Fibroblast of lung (primary cell): ENCODE measurements at regions not wholly inside any gene's neighbourhood (a gene's known extent, or its start where the extent isn't known, plus 50 kb on each side); places are given as distances from the start of the nearest gene placed in this dataset.
A peak's percentile ranks its signal among the peaks of the same experiment; 100 is the strongest.

Source experiments
- DNase-seq, 2 donors: peaks; one replicate each; pipeline versions ENCODE4 v3.0.0 to v3.0.0-alpha.2; 2010; ENCODE audit warnings: low read depth in 2 of 2
- H2AFZ ChIP-seq: 2 replicates; pipeline ENCODE4 v1.5.1; 2012; ENCODE audit warnings: low read length, control low read depth, inconsistent platforms
- H3K27ac ChIP-seq: 2 replicates; pipeline ENCODE4 v1.5.1; 2011; ENCODE audit warnings: low read length, control low read depth; ENCODE audit not compliant: insufficient read depth
- H3K27me3 ChIP-seq: 2 replicates; pipeline ENCODE4 v1.5.1; 2011; ENCODE audit warnings: mild to moderate bottlenecking, low read length; ENCODE audit not compliant: control insufficient read depth, insufficient read depth
- H3K36me3 ChIP-seq: 2 replicates; pipeline ENCODE4 v1.5.1; 2011; ENCODE audit warnings: low read length; ENCODE audit not compliant: control insufficient read depth, insufficient read depth
- H3K4me1 ChIP-seq: 2 replicates; pipeline ENCODE4 v1.5.1; 2011; ENCODE audit warnings: low read length; ENCODE audit not compliant: control insufficient read depth, insufficient read depth; ENCODE audit errors: extremely low read depth
- H3K4me2 ChIP-seq: 2 replicates; pipeline ENCODE4 v1.5.1; 2011; ENCODE audit warnings: low read length, control low read depth; ENCODE audit not compliant: insufficient read depth; ENCODE audit errors: extremely low read depth
- H3K4me3 ChIP-seq, 4 experiments: fragments of 200-600 bp in 1 of 4; sonication (generic) in 1 of 4; replicated peaks in 1 of 4; 2 replicates each; pipeline ENCODE4 v1.5.1; 2011 to 2016; ENCODE audit warnings: low read length in 4 of 4, low read depth in 3 of 4, mild to moderate bottlenecking in 3 of 4, control low read depth in 2 of 4, inconsistent platforms in 1 of 4, mixed read lengths in 1 of 4; ENCODE audit not compliant: insufficient read depth in 1 of 4; ENCODE audit errors: control extremely low read depth in 1 of 4
- H3K79me2 ChIP-seq: 2 replicates; pipeline ENCODE4 v1.5.1; 2012; ENCODE audit warnings: mild to moderate bottlenecking, low read length, inconsistent platforms; ENCODE audit not compliant: control insufficient read depth, insufficient read depth
- H3K9ac ChIP-seq: 2 replicates; pipeline ENCODE4 v1.5.1; 2011; ENCODE audit warnings: mild to moderate bottlenecking, low read length, control low read depth; ENCODE audit not compliant: insufficient read depth
- H3K9me3 ChIP-seq: 2 replicates; pipeline ENCODE4 v1.5.1; 2012; ENCODE audit warnings: low read depth, low read length; ENCODE audit not compliant: control insufficient read depth, insufficient read depth
- H4K20me1 ChIP-seq: 2 replicates; pipeline ENCODE4 v1.5.1; 2011; ENCODE audit warnings: low read length; ENCODE audit not compliant: control insufficient read depth, insufficient read depth; ENCODE audit errors: extremely low read depth
- CTCF ChIP-seq, 2 donors: IDR thresholded peaks in 1 of 2; conservative IDR thresholded peaks in 1 of 2; 1 replicate in 1 of 2; 2 replicates in 1 of 2; pipeline ENCODE4 v1.5.1; 2011 to 2012; ENCODE audit warnings: low read length in 2 of 2, control low read depth in 1 of 2, inconsistent platforms in 1 of 2, low read depth in 1 of 2, mild to moderate bottlenecking in 1 of 2
- EZH2 ChIP-seq: IDR thresholded peaks from 2 replicates; pipeline ENCODE4 v1.5.1; 2012; ENCODE audit warnings: low read length, control low read depth, mild to moderate bottlenecking; ENCODE audit errors: missing control alignments

- H3K79me2 ChIP-seq: no peaks in the 10 kb centered on the region
- no peaks in the 10 kb centered on the region for H3K36me3 ChIP-seq
- no peaks in the 10 kb centered on the region for H3K27me3 ChIP-seq
- no peak overlapping the region for H3K27ac ChIP-seq
- H3K9ac ChIP-seq: no peak overlapping the region
- no peak for TF ChIP-seq EZH2
- no peak for TF ChIP-seq CTCF (conservative IDR thresholded peaks at IDR 0.05 in 1 of 2, IDR thresholded peaks at IDR 0.05 in 1 of 2; ENCODE audit: low read depth in 1 of 2, low read length in 2 of 2)
- H3K4me2 ChIP-seq: no peak overlapping the region
- H3K9me3 ChIP-seq: no peaks in the 10 kb centered on the region
- DNase-seq: no peak
- H2AFZ ChIP-seq: no peak overlapping the region
- H3K4me3 ChIP-seq: no peak overlapping the region
- no peaks in the 10 kb centered on the region for H3K4me1 ChIP-seq
- no peaks in the 10 kb centered on the region for H4K20me1 ChIP-seq
These were observed 152.7 kb upstream of the RMST start for GRCh38 chr12:97309921-97310320.

GRCh38 chr12:97312570-97313135 lies 150.0 kb upstream of the RMST start:
- H3K9ac ChIP-seq: no peak overlapping the region
- H3K4me1 ChIP-seq: no peaks in the 10 kb centered on the region
- no peak overlapping the region for H3K4me3 ChIP-seq
- no peak overlapping the region for H3K4me2 ChIP-seq
- H3K27ac ChIP-seq: no peak overlapping the region
- no peaks in the 10 kb centered on the region for H3K27me3 ChIP-seq
- H3K36me3 ChIP-seq: no peaks in the 10 kb centered on the region
- no peak for DNase-seq
- H3K79me2 ChIP-seq: no peaks in the 10 kb centered on the region
- no peaks in the 10 kb centered on the region for H4K20me1 ChIP-seq
- H2AFZ ChIP-seq: no peak overlapping the region
- TF ChIP-seq EZH2 (no peak), CTCF (conservative IDR thresholded peaks at IDR 0.05 in 1 of 2, IDR thresholded peaks at IDR 0.05 in 1 of 2; ENCODE audit: low read depth in 1 of 2, low read length in 2 of 2) (no peak)
- H3K9me3 ChIP-seq: no peaks in the 10 kb centered on the region

GRCh38 chr12:97313471-97314190 lies 149.0 kb upstream of the RMST start:
- Histone ChIP-seq H2AFZ (no peak overlapping the region), H3K27ac (no peak overlapping the region), H3K9me3 (no peaks in the 10 kb centered on the region), H3K79me2 (no peaks in the 10 kb centered on the region), H3K36me3 (no peaks in the 10 kb centered on the region), H3K27me3 (no peaks in the 10 kb centered on the region), H3K9ac (no peak overlapping the region), H4K20me1 (no peaks in the 10 kb centered on the region), H3K4me1 (no peaks in the 10 kb centered on the region), H3K4me2 (no peak overlapping the region), H3K4me3 (no peak overlapping the region)
- no peak for TF ChIP-seq CTCF (conservative IDR thresholded peaks at IDR 0.05 in 1 of 2, IDR thresholded peaks at IDR 0.05 in 1 of 2; ENCODE audit: low read depth in 1 of 2, low read length in 2 of 2)
- TF ChIP-seq EZH2: no peak
- DNase-seq: peak in 1 of 2 donors; percentile 40
